Esophagus squamous epithelium (tissue), 4 donors: ENCODE measurements at regions not wholly inside any gene's neighbourhood (a gene's known extent, or its start where the extent isn't known, plus 50 kb on each side); places are given as distances from the start of the nearest gene placed in this dataset.

Experiments
- CTCF ChIP-seq, 6 experiments: fragments of 450-650 bp in 4 of 6; fragments of 200-600 bp in 2 of 6; sonication (generic) in 2 of 6; IDR thresholded peaks; one replicate each; pipeline ENCODE4 v1.5.1; 2016 to 2019; ENCODE audit warnings: antibody characterized with exemption in 6 of 6, mild to moderate bottlenecking in 4 of 6, moderate library complexity in 4 of 6
- POLR2A ChIP-seq, 4 donors: fragments of 450-650 bp; IDR thresholded peaks; one replicate each; pipeline ENCODE4 v1.6.1; 2017; ENCODE audit warnings: antibody characterized with exemption in 4 of 4, mild to moderate bottlenecking in 4 of 4, moderate library complexity in 3 of 4

GRCh38 chr6:15798533-15799255 lies 135.9 kb upstream of the DTNBP1 start:
- no peak for TF ChIP-seq CTCF (IDR thresholded peaks at IDR 0.05)
- TF ChIP-seq POLR2A (IDR thresholded peaks at IDR 0.05): no peak
